Heart right ventricle (tissue), 16 donors: ENCODE measurements at regions not wholly inside any gene's neighbourhood (a gene's known extent, or its start where the extent isn't known, plus 50 kb on each side); places are given as distances from the start of the nearest gene placed in this dataset.

ENCODE experiments used
- ATAC-seq, 8 donors: fragments of 200-7000 bp; cut with Tn5 transposase; one replicate each; pipeline ENCODE4 v1.9.1; 2020; ENCODE audit warnings: mild to moderate bottlenecking in 8 of 8, moderate library complexity in 8 of 8, moderate number of reproducible peaks in 1 of 8
- DNase-seq, 2 donors: peaks; one replicate each; pipeline ENCODE4 v3.0.0-alpha.2; 2020
- H3K27ac ChIP-seq, 10 donors: fragments of 200-600 bp; sonication (generic) in 2 of 10; one replicate each; pipeline versions ENCODE4 v1.5.0 to v1.8.0; 2020 to 2022; ENCODE audit warnings: mild to moderate bottlenecking in 3 of 10
- H3K27me3 ChIP-seq, 7 donors: fragments of 200-600 bp; one replicate each; pipeline ENCODE4 v1.8.0; 2021 to 2022; ENCODE audit warnings: mild to moderate bottlenecking in 2 of 7
- H3K36me3 ChIP-seq, 9 donors: fragments of 200-600 bp; sonication (generic) in 1 of 9; one replicate each; pipeline versions ENCODE4 v1.5.0 to v1.8.0; 2020 to 2022; ENCODE audit warnings: mild to moderate bottlenecking in 2 of 9
- H3K4me1 ChIP-seq, 9 donors: fragments of 200-600 bp; sonication (generic) in 1 of 9; one replicate each; pipeline versions ENCODE4 v1.5.0 to v1.8.0; 2020 to 2022; ENCODE audit warnings: mild to moderate bottlenecking in 4 of 9
- H3K4me3 ChIP-seq, 10 donors: fragments of 200-600 bp; sonication (generic) in 2 of 10; one replicate each; pipeline versions ENCODE4 v1.5.0 to v1.8.0; 2020 to 2022; ENCODE audit warnings: mild to moderate bottlenecking in 7 of 10, moderate library complexity in 2 of 10
- H3K9me3 ChIP-seq, 11 donors: fragments of 200-600 bp in 10 of 11; sonication (generic) in 2 of 11; one replicate each; pipeline versions ENCODE4 v1.5.0 to v1.8.0; 2013 to 2022; ENCODE audit warnings: mild to moderate bottlenecking in 2 of 11, control low read depth in 1 of 11, moderate library complexity in 1 of 11
- CTCF ChIP-seq, 9 donors: fragments of 200-600 bp; sonication (generic) in 2 of 9; IDR thresholded peaks; one replicate each; pipeline versions ENCODE4 v1.5.0 to v1.8.0; 2021 to 2022; ENCODE audit warnings: antibody characterized with exemption in 9 of 9, mild to moderate bottlenecking in 5 of 9, moderate library complexity in 1 of 9
- WGBS, 2 donors: extraction: QIAGEN DNeasy Blood & Tissue Kit; methylation state at CpG; one replicate each; pipeline ENCODE4 v1.1.7; 2013; ENCODE audit warnings: inconsistent platforms in 1 of 2; 5-methylcytosine and 5-hydroxymethylcytosine counted together
- intact Hi-C, 10 donors: fragments of 100-400 bp; cut with DNase I; formaldehyde crosslinking; loops; one replicate each; pipeline versions ENCODE4 v1.11.1 to v1.14.2; 2022
- donor health status: Arrhythmogenic right ventricular cardiomyopathy.
- donor health status: ischemic (EF 13 %, LVEDD 7.1; RV severe dilation, severe dysfunction).
- donor health status: healthy with polysubstance abuse.
- donor health status: DM: no; HTN: yes; CAD: no.
- donor health status: DM: no; HTN: no; CAD: no.
- donor health status: ischemic (EF 25% LVEDD 6.9; RV normal size, moderate dysfunction).
- donor health status: ischemic (EF 25% LVEDD 5.7; RV mildly dilated, moderate dysfunction).
- donor health status: healthy.
- donor health status: DM: yes; HTN: yes; CAD: no.
- donor health status: Ischemic cardiomyopathy.
- donor health status: ischemic (EF 35%, LVEDD 5.7; RV mildly dilated, moderate dysfunction).
- donor health status: nonischemic (EF 11% LVEDD 7.7; RV severe dilation, severe dysfunction).
- donor health status: DM: yes; HTN: yes; CAD: no.
- donor health status: PGD.
- donor health status: ischemic (EF 29% LVEDD 5.4; RV normal size, mild dysfunction).
- donor health status: nonischemic (EF 23%, LVEDD 6.1; RV moderate dilation, normal function).

GRCh38 chr7:63072806-63073205 is 925.8 kb upstream of the ZNF722 start:
- Histone ChIP-seq H3K27me3 (no peaks in the 10 kb centered on the region), H3K36me3 (no peaks in the 10 kb centered on the region), H3K9me3 (peaks cover 0 to 87% (median 0%) of the 10 kb centered on the region in 11 donors), H3K4me3 (no peak overlapping the region), H3K27ac (no peak overlapping the region), H3K4me1 (no peaks in the 10 kb centered on the region)
- intact Hi-C loops = no loop called here
- no peak for ATAC-seq
- TF ChIP-seq CTCF (IDR thresholded peaks at IDR 0.05) = no peak
- no peak for DNase-seq
- WGBS, 2 donors = 43% methylated on average over 5 of the region's 5 CpGs

- no peak for TF ChIP-seq CTCF (IDR thresholded peaks at IDR 0.05)
- peaks cover 0 to 88% (median 0%) of the 10 kb centered on the region in 11 donors for H3K9me3 ChIP-seq
Observed at GRCh38 chr7:63073286-63073685, 925.4 kb upstream of the ZNF722 start.

GRCh38 chr7:63073736-63074135 is 924.9 kb upstream of the ZNF722 start:
- ATAC-seq (no peak), DNase-seq (no peak)
- 62 to 69% methylated on average over 1 of the region's 1 CpG for WGBS, 2 donors
- H3K27ac ChIP-seq = no peak overlapping the region
- H3K4me3 ChIP-seq = no peak overlapping the region
- intact Hi-C loops = no loop called here
- no peaks in the 10 kb centered on the region for H3K27me3 ChIP-seq
- peaks cover 0 to 89% (median 2%) of the 10 kb centered on the region in 11 donors for H3K9me3 ChIP-seq
- no peaks in the 10 kb centered on the region for H3K4me1 ChIP-seq
- no peak for TF ChIP-seq CTCF (IDR thresholded peaks at IDR 0.05)
- no peaks in the 10 kb centered on the region for H3K36me3 ChIP-seq

More at GRCh38 chr7:63073286-63073685, 925.4 kb upstream of the ZNF722 start:
- intact Hi-C loops = no loop called here
- Histone ChIP-seq H3K27me3 (no peaks in the 10 kb centered on the region), H3K4me1 (no peaks in the 10 kb centered on the region), H3K36me3 (no peaks in the 10 kb centered on the region), H3K4me3 (no peak overlapping the region), H3K27ac (no peak overlapping the region)
- DNase-seq (no peak), ATAC-seq (no peak)
- WGBS, 2 donors = 79 to 84% methylated on average over 2 of the region's 2 CpGs

- no peak for TF ChIP-seq CTCF (IDR thresholded peaks at IDR 0.05)
- Histone ChIP-seq H3K4me1 (no peaks in the 10 kb centered on the region), H3K27ac (no peak overlapping the region), H3K36me3 (no peaks in the 10 kb centered on the region), H3K4me3 (no peak overlapping the region), H3K27me3 (no peaks in the 10 kb centered on the region), H3K9me3 (peaks cover 0 to 76% (median 5%) of the 10 kb centered on the region in 11 donors)
- DNase-seq (no peak), ATAC-seq (no peak)
- WGBS, 2 donors = 23 to 30% methylated on average over 4 of the region's 4 CpGs
- intact Hi-C loops = no loop called here
Observed at GRCh38 chr7:63077841-63078240, 920.8 kb upstream of the ZNF722 start.
